NOMO-1 (cell line): ENCODE measurements at regions not wholly inside any gene's neighbourhood (a gene's known extent, or its start where the extent isn't known, plus 50 kb on each side); places are given as distances from the start of the nearest gene placed in this dataset.
"Not testable (repeated sequence)": the region's sequence is repeated elsewhere in the genome, so short reads cannot be mapped to it uniquely, and the experiment has no call there.

Experiments used
- DNase-seq, 2 experiments: peaks; one replicate each; lab custom pipeline; 2025; ENCODE audit not compliant: unreplicated experiment in 2 of 2; lab: John Stamatoyannopoulos, UW

DNA sequence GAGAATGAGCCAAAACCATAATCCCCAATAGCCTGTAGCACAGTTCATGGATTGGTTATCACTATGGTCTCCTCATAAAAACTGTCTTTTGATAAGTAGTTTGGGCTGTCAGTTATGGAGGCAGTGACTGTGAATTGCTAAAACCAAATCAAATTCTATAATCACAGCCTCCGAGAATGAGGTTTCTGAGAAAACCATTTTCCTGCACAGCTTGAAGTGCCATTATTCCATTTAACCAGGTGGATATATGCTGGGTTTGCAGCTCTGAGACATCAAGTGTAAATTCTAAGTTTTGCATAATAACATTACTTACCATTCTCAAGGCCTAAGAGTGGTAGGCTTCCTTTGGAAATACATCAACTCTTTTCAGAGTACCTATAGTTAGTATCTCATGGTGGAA lies 485.4 kb downstream of the FRK start:
- DNase-seq, result no peak

DNA sequence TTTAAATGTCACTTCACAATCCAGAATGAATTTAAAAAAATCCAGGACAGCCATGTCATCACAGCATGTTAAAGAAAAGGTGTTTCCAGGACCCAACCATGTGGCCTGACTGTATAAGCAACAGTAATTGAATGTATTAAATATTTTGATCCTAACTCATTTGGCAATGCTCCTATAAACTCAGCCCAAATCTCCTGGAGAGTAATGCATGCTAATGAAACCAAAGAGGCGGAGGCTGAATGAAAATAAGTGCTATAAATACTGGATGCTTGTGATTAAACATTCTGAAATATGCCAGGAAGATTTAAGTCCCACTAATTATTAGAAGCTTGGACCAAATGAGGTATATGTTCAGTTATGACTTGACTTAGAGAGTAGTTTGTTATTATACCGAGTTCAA lies 486.8 kb downstream of the FRK start:
- DNase-seq, result no peak

DNA sequence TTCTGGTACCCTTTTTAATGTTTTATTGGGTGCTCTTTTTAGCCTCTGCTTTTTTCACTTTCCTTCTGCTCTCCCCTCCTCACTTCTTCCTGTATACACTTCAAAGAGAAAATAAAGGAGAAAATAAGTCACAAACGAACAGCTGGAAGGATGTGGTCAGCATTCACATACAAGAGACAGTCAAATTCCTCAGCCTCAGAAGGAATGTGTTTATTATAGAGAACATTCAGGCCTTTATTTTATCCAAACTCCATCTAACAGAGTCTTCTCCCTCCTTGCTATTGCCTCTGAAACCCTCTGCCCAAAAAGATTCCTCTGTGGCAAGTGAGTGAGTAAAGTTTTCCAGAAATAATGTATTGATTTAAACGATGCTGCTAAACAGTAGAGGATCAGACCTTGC lies 490.4 kb downstream of the FRK start:
- DNase-seq, result no peak

DNA sequence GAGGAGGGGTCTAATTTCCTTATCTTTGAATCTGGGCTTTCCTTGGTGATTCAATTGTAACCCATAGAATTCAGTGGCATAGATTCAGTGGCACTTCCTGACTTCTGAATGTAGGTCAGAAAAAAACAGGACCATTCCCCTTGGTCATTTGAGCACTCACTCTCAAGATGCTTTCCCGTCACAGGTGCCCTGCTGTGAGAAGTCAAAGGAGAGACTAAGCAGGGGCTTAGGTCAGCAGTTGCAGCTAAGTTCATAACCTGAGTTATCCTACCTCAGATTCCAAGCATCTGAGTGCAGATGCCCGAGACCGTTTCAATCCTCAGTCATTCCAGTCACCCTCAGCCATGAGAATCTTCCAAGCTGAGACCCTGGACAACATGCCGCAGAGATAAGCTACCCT lies 506.6 kb downstream of the FRK start:
- DNase-seq, result no peak

DNA sequence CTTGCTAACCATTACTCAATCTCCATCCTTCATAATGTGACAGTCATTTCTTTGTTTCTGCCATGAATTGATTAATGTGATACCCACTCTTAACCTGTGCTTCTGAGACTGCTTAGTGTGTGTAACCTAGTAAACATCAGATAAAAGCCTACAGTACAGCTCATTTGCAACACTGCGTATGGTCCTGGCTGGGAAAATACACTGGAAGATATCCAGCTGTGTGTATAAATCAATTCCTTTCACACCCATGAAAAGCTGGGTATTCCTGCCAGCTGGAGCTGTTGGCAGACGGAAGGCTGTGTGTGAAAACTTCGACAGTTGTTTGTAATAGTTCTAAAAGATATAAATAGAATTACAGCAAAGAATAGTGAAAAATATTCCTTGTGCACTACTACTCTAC lies 509.2 kb downstream of the FRK start:
- no peak for DNase-seq

DNA sequence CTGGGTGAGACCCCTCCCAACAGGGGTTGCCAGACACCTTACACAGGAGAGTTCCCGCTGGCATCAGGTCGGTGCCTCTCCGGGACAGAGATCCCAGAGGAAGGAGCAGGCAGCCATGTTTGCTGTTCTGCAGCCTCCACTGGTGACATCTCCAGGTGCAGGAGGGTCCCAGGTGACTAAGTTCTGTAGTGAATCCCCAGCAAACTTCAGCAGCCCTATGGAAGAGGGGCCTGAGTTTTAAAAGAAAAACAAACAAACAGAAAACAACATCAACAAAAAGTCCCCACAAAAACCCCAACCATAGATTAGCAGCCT lies 515.1 kb downstream of the FRK start:
- no peak for DNase-seq

DNA sequence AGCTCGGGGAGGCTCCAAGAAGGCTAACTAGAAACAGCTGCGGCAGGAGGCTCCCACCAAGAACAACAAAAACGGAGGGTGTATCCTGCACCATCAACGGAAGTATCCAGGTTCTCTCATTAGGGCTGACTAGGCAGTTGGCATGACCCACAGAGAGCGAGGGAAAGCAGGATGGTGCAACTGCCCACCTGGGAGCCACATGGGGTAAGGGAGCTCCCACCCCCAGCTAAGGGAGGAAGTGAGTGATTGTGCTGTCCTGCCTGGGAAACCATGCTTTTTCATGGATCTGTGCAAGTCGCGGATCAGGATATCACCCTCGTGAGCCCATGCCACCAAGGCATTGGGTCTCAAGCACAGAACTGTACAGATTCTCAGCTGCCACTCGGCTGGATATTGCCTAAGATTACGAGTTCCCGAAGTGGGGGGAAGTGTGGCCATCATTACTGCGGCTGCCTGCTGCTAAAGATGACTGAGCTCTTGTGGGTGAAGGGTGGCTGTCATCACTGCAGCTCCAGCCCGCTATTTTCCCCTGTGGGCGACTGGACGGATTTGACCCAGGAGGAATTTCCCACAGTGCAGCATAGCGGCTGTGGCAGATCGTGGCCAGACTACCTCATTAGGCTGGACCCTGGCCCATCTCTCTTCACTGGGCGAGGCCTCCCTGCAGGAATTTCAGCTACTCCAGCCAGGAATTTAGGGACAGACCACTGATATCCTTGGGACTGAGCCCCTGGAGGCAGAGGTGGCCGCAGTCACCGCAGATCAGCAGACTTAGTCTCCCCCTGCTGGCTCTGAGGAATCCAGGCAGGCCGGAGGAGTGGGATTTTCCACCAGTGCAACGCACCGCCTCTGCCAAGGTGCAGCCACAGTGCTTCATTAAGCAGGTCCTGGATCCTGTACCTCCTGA lies 515.7 kb downstream of the FRK start:
- no peak for DNase-seq

DNA sequence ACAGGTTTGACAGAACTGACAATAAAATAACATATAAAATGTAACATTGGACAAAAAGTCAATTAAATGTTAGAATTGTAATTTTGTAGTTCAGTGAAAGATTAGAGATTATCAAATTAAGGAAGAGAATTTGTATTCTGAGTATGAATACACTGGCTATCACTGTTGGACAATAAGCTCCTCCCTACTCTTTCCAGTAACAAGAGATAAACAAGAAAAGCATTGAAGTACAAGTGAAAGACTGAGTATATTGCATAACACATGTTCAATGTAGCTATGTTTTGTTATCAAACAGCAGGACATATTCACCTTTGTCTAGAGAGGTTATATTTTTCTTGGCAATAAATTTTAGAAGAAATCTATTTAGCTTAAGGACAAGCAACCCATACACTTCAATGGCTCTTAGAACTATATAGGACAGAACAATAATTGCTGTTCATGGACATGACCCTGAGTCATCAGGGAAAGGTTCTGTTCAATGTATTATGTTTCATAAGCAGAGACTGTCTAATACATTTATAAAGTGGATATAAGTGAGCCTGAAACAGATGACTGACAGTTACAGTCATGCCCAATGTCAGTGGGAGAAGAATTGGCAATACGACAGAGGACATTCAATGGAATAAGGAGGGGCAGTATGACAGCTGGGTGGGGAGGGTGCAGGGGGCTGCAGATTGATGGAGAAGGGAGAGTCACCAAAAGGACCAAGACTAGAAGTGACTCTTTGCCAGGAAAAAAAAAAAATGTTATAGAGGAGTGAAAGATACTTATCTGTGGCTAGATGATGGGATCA lies 520.4 kb downstream of the FRK start:
- DNase-seq, result no peak

DNA sequence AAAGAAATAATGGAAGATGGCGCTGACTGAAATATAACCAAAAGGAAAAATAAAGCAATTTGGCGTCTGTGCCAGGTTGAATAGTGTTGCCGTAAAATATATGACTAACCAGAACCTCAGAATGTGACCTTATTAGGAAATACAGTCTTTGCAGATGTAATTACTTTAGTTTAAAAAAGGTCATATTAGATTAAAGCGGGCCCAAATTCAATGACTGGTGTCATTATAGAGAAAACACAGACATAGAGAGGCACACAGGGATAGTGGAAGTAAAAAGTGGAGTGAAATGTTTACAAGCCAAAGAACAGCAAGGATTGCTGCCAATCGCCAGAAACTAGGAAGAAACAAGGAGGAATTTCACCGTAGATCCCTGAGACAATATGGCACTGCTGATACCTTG lies 521.2 kb downstream of the FRK start:
- DNase-seq, result no peak

DNA sequence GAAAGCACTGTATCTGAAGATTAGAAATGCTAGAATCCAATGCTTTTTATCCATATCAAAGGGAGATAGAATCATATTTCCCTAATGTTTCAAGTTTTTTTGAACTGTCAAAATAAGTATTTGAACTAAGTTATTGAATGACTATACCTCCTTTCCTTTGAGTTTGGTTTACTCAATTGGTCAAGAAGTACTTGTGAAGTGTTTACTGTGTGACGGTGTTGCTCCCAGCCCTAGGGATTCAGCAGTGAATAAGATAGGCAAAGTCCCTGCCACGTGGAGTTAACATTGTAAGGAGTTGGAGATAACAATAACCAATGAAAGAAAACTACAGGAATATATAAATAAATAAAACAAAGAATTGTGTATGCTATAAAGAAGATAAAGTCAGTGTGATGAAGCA lies 535.9 kb downstream of the FRK start:
- no peak for DNase-seq

DNA sequence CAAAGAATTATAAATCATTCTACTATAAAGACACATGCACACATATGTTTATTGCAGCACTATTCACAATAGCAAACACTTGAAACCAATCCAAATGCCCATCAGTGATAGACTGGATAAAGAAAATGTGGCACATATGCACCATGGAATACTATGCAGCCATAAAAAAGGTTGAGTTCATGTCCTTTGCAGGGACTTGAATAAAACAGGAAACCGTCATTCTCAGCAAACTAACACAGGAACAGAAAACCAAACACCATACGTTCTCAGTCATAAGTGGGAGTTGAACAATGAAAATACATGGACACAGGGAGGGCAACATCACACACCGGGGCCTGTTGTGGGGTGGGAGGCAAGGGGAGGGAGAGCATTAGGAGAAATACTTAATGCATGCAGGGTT lies 538.9 kb downstream of the FRK start:
- DNase-seq, result not testable (repeated sequence)

DNA sequence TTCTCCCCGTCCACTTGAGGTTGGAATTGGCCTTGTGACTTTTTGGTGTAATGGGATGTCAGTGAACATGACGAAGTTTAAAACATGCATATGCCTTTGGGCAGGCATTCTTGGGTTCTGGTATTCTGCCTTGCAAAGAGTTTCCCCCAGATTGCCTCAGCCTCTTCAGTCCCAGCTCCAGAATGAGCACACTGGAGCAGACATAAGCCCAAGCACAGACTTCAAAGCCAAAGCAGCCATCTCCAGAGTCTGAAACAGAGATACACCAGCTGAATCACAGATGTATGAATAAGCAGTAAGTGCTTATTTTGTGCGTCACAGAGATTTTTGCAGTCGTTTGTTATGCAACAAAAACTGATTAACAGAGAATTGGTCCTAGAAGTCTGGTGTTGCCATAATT lies 546.0 kb downstream of the FRK start:
- no peak for DNase-seq

DNA sequence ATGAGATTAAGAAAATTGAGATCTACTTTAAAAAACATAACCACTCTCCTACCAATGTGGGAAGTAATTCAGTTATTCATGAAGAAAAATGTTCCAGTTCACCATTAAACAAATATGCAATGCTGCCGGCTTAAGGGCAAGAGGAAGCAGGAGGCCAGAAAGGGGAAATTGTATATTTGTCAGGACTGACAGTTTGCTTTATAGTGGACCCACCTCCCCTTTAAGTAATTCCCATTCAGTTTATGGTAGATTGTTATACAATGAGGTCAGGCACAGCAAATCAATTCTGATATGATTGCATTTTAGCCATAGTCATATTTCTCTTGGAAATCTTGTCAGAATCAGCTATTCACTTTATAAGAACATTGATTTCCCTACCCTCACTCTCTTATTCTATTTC lies 547.8 kb downstream of the FRK start:
- no peak for DNase-seq

DNA sequence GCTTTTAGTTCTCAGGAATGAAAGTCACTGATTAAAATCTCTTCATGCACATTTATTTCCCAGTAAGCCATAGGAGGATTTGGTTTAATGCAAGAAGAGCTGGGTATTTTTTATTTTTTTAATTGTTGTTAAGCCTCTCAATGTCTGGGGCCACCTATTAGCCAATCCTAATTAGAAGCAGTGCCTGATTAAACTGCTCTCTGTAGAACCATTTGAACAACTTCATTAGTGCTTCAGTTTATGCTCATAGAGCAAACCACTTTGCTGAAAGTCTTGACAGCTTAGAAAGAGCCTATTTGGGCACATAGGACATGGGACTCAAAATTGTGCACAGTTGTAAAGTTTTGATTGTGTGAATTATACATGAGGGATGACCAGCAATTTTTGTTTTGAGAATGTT lies 548.9 kb downstream of the FRK start:
- DNase-seq, result no peak

DNA sequence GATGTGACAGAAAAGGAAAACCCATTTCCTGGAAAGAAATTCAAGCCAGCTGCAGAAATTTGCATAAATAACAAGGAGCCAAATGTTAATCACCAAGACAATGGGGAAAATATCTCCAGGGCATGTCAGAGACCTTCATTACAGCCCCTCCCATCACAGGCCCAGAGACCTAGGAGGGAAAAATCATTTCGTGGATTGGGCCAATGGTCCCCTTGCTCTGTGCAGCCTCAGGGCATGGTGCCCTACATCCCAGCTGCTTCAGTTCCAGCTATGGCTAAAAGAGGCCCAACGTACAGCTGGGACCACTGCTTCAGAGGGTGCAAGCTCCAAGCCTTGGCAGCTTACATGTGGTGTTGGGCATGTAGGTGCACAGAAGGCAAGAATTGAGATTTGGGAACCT lies 558.3 kb downstream of the FRK start:
- not testable (repeated sequence) for DNase-seq

DNA sequence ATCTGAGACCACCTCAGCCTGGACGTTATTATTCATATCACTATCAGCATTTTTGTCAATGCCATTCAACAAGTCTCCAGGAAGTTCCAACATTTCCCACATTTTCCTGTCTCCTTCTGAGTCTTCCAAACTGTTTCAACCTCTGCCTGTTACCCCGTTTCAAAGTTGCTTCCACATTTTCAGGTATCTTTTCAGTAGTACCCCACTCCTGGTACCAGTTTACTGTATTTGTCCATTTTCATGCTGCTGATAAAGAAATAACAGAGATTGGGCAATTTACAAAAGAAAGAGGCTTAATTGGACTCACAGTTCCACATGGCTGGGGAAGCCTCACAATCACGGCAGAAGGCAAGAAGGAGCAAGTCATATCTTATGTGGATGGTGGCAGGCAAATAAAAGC lies 565.5 kb downstream of the FRK start:
- DNase-seq, result no peak

DNA sequence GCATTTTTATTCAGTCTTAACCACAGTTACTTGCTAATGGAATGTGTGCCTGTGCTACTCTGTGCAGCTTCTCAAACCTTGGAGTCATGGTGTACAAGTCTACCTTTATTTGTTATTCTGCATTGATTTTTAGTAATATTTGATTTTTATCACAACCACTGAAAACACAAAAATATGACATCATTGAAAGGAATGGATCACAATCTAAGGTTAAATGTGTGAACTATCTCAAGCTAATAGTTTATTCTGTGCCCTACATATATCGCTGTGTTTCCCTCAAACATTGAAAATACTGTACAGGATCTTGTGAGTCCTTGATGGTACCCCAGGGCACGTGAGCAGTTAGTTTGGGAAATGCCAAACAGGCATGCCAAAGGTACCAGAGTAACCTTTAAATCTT lies 573.4 kb downstream of the FRK start:
- no peak for DNase-seq

DNA sequence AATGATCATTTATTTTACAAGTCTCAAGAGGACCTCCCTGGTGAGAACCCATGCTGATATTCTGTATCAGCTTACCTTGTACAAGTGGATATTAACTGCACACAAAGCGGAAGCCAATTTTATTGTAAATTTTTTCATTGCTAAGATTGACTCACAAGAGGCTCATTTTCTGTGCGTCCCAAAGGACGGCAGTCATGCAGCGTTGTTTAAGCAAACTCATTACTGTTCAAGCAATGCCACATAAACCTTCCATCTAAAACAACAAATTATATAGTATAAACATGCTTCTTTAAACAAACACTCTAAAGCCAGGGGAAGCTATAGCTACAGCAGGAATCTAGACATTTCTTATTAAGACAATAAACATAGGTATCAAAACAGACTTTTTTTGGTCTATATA lies 575.3 kb downstream of the FRK start:
- DNase-seq, result no peak

DNA sequence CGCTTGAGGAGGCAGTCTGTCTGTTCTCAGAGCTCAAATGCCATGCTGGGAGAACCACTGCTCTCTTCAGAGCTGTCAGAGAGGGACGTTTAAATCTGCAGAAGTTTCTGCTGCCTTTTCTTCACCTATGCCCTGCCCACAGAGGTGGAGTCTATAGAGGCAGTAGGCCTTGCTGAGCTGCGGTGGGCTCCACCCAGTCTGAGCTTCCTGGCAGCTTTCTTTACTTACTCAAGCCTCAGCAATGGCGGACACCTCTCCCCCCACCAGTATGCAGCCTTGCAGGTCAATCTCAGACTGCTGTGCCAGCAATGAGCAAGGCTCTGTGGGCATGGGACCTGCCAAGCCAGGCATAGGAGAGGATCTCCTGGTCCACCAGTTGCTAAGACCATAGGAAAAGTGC lies 580.1 kb downstream of the FRK start:
- DNase-seq, result not testable (repeated sequence)

DNA sequence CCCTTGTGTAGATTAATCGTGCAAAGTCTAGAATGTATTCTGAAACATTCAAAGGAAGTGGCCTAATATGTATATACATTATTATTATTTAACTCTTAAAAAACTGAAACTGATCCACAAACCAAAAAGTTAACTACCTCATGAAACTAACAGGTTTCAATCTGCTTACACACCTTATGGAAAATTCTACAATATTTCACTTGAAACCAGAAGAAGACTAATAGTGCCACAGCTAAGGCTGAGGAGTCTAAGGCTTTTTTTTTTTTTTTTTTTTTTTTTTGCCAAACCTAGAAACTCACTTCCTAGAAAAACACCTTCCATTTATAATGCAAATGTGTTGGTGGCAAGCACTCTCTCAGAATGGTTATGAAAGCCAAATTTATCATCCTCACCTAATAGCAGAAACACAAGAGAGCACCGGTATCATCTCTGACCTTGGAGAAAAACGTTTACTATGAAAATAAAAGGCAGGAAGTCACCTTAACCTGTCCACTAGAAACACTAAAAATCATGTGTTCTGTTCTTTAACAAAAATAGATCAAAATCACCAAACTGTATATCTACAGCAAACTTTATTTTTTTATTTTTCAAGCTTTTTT lies 586.1 kb downstream of the FRK start:
- no peak for DNase-seq

DNA sequence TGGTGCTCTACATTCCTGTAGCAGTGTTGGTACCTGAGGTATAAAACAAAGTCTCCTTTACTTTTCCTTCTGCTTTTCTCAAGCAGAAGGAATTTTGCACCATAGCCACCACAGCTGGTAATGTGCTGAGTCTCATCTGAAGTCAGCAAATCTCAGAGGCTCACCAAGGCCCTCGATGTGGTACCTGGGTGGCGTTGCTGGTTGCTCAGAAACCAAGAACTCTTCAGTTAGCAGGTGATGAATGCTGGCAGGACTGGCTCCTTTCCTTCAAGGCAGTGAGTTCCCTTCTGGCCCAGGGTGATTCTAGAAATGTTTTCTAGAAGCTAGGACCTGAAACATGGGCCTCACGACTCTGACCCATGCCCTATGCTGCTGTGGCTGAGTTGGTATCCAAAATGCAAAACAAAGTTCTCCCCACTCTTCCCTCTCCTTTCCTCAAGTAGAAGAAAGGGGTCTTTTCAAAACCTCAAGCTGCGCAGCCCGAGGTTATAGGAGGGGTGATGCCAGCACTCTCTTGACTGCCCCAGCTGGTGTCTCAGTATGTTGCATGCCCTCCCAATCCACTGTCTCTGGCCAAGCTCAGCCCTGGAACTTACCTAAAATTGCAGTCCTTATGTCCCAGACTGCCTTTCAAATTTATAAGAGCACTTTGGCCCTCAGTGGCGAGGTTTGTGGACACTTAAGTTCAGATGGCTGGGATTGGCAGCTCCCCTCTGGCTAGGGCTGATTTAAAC lies 592.3 kb downstream of the FRK start:
- DNase-seq, result no peak
